Caco-2 (cell line): ENCODE measurements at regions not wholly inside any gene's neighbourhood (a gene's known extent, or its start where the extent isn't known, plus 50 kb on each side); places are given as distances from the start of the nearest gene placed in this dataset.

Experiments
- BruUV-seq: library from RNA; stranded (reverse); fragments of 400-500 nt; replicated peaks from 2 replicates; lab custom pipeline; 2021; lab: Mats Ljungman, UMichigan
- CTCF ChIA-PET: fragments of 300-600 bp; sonication (Branson Sonifier 250); formaldehyde crosslinking; loops from one replicate; lab custom pipeline; 2022; ENCODE audit warnings: antibody characterized with exemption; lab: Charles Lee
- POLR2A ChIA-PET: fragments of 300-600 bp; sonication (Branson Sonifier 250); formaldehyde crosslinking; loops from one replicate; lab custom pipeline; 2022; ENCODE audit warnings: antibody characterized with exemption; lab: Charles Lee
- DNase-seq, 2 experiments: peaks; one replicate each; pipeline versions ENCODE4 v3.0.0 to v3.0.0-alpha.2; 2020 to 2022
- H3K27me3 ChIP-seq: replicated peaks from 2 replicates; pipeline ENCODE4 v1.6.0; 2011; ENCODE audit warnings: low read length; ENCODE audit not compliant: control insufficient read depth, insufficient read depth
- H3K36me3 ChIP-seq: 2 replicates; pipeline ENCODE4 v1.5.1; 2011; ENCODE audit warnings: low read length; ENCODE audit not compliant: control insufficient read depth, insufficient read depth
- H3K4me1 ChIP-seq: fragments of 250-450 bp; sonication (Bioruptor Pico); 2 replicates; pipeline ENCODE4 v1.5.1; 2020; ENCODE audit warnings: mild to moderate bottlenecking
- H3K4me3 ChIP-seq: 2 replicates; pipeline ENCODE4 v1.5.1; 2011; ENCODE audit warnings: low read depth, mild to moderate bottlenecking, control low read depth, low read length
- H3K9me3 ChIP-seq: fragments of 250-450 bp; sonication (Bioruptor Pico); 2 replicates; pipeline ENCODE4 v1.5.1; 2020; ENCODE audit warnings: mild to moderate bottlenecking, moderate library complexity
- H3K27ac Mint-ChIP-seq: one replicate; pipeline ENCODE4 v1.8.0; 2022; ENCODE audit warnings: mixed read lengths; ENCODE audit not compliant: unreplicated experiment
- H3K27me3 Mint-ChIP-seq: one replicate; pipeline ENCODE4 v1.8.0; 2022; ENCODE audit warnings: mixed read lengths; ENCODE audit not compliant: insufficient read depth, unreplicated experiment
- H3K36me3 Mint-ChIP-seq: one replicate; pipeline ENCODE4 v1.8.0; 2022; ENCODE audit warnings: mild to moderate bottlenecking, mixed read lengths; ENCODE audit not compliant: insufficient read depth, unreplicated experiment
- H3K4me1 Mint-ChIP-seq: one replicate; pipeline ENCODE4 v1.8.0; 2022; ENCODE audit warnings: low read depth, mixed read lengths; ENCODE audit not compliant: unreplicated experiment
- H3K4me3 Mint-ChIP-seq: one replicate; pipeline ENCODE4 v1.8.0; 2022; ENCODE audit warnings: mild to moderate bottlenecking, moderate library complexity, mixed read lengths; ENCODE audit not compliant: unreplicated experiment
- H3K9me3 Mint-ChIP-seq: one replicate; pipeline ENCODE4 v1.8.0; 2022; ENCODE audit warnings: mixed read lengths; ENCODE audit not compliant: unreplicated experiment
- intact Hi-C: fragments of 100-400 bp; cut with micrococcal nuclease; formaldehyde crosslinking; loops from one replicate; pipeline ENCODE4 v1.10.0; 2022; ENCODE audit not compliant: unreplicated experiment
- TF ChIP-seq, protein P1 (sequence below), 2 experiments: fragments of 200-600 bp in 1 of 2; IDR thresholded peaks; 1 replicate in 1 of 2; 2 replicates in 1 of 2; pipeline versions ENCODE4 v1.5.1 to v1.8.0; 2011 to 2022; ENCODE audit warnings: antibody characterized with exemption in 1 of 2, control low read depth in 1 of 2, inconsistent platforms in 1 of 2, low read depth in 1 of 2, low read length in 1 of 2, mild to moderate bottlenecking in 1 of 2, moderate library complexity in 1 of 2; ENCODE audit not compliant: insufficient read depth in 1 of 2, severe bottlenecking in 1 of 2, unreplicated experiment in 1 of 2

DNA sequence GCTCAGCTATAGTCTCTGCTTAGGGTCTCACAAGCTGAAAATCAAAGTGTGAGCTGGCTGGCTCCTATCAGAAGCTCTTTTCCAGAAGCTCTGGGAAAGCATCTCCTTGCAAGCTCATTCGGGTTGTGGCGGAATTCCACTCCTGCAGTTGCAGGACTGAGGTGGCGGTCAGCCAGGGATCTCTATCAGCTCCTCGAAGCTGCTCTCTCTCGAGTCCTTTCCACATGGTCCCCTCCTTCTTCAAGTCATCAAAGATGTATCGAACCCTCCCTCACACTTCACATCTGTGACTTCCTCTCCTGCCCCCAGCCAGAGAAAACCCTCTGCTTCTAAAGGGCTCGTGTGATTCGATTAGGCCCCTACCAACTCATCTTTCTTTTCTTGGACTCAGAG lies 141.7 kb downstream of the ZFP36L2 start:
- Mint-ChIP-seq H3K4me1 (peaks cover 54% of the 10 kb centered on the region), H3K27ac (peak overlapping the region; percentile 89), H3K27me3 (no peaks in the 10 kb centered on the region), H3K4me3 (no peak overlapping the region), H3K9me3 (no peaks in the 10 kb centered on the region), H3K36me3 (peaks cover 8% of the 10 kb centered on the region)
- H3K9me3 ChIP-seq, result no peaks in the 10 kb centered on the region
- H3K4me1 ChIP-seq, result peaks cover 65% of the 10 kb centered on the region
- H3K27me3 ChIP-seq, result no peaks in the 10 kb centered on the region
- BruUV-seq, result no TSS peak
- POLR2A ChIA-PET, result no interaction called here
- CTCF ChIA-PET, result interaction anchor here (0.9 kb wide), 1 partner anchor 105 kb away, joined by 4 read pairs; no protein-coding TSS in a partner anchor
- no peaks in the 10 kb centered on the region for H3K36me3 ChIP-seq
- intact Hi-C loops, result loop anchor here (5.0 kb wide), 1 partner anchor 107 kb away; no protein-coding TSS in a partner anchor
- DNase-seq, result no peak
- no peak overlapping the region for H3K4me3 ChIP-seq
- TF ChIP-seq, protein P1, sequence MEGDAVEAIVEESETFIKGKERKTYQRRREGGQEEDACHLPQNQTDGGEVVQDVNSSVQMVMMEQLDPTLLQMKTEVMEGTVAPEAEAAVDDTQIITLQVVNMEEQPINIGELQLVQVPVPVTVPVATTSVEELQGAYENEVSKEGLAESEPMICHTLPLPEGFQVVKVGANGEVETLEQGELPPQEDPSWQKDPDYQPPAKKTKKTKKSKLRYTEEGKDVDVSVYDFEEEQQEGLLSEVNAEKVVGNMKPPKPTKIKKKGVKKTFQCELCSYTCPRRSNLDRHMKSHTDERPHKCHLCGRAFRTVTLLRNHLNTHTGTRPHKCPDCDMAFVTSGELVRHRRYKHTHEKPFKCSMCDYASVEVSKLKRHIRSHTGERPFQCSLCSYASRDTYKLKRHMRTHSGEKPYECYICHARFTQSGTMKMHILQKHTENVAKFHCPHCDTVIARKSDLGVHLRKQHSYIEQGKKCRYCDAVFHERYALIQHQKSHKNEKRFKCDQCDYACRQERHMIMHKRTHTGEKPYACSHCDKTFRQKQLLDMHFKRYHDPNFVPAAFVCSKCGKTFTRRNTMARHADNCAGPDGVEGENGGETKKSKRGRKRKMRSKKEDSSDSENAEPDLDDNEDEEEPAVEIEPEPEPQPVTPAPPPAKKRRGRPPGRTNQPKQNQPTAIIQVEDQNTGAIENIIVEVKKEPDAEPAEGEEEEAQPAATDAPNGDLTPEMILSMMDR (IDR thresholded peaks at IDR 0.05; ENCODE audit: insufficient read depth in 1 of 2, low read depth in 1 of 2, low read length in 1 of 2, severe bottlenecking in 1 of 2, unreplicated experiment in 1 of 2), result no peak

DNA sequence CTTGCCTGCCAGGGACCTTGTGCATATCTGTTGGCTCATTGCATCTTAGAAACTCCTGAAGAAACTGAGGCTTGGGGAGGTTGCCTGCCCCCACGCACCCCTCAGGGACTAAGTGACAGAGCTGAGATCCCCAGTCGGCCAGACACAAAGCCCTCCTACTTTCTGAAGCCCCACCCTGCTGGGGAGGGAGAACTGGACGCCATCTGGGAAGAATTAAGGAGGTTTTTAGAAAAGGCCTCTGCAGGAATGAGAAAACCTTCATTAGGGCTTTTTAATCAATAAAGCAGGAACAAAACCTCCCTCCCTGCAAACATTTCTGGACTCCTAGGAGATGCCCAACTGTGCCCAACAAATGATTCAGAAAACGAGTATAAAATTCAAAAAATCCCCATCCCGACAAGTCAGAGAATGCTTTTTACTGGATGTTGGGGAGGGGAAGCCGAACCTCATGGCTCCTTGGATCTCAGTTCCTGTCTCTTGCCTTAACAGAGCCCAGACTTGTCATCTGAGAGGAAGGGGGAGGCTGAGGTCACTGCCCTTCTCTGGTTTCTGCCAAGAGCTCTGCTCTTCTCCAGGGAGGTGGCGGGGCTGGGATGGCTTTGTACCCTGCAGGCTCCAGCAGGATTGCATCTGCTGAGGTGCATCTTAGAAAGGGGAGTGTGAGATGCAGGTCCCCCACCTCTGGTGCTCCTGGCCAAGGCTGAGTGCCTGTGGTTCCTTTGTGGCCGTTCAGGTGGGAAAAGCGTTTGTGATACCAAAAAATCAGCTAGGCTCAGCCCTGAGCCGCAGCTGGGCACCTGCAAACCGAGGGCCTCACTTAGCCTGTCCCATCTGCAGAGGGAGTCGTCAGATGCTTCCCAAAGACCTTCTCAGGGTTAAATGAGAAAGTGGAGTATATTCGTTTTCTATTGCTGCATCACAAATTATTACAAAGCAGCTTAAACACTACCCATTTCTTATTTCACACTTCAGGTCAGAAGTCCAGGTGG lies 142.4 kb downstream of the ZFP36L2 start:
- no TSS peak for BruUV-seq
- ChIA-PET POLR2A (no interaction called here), CTCF (interaction anchor here (0.6 to 0.9 kb wide), 2 partner anchors 104 to 137 kb away, joined by 3 to 4 read pairs; no protein-coding TSS in a partner anchor)
- no peak for DNase-seq
- Mint-ChIP-seq H3K9me3 (no peaks in the 10 kb centered on the region), H3K4me3 (no peak overlapping the region), H3K4me1 (peaks cover 53% of the 10 kb centered on the region), H3K27ac (no peak overlapping the region), H3K36me3 (peaks cover 8% of the 10 kb centered on the region), H3K27me3 (no peaks in the 10 kb centered on the region)
- H3K9me3 ChIP-seq, result no peaks in the 10 kb centered on the region
- H3K4me3 ChIP-seq, result no peak overlapping the region
- intact Hi-C loops, result no loop called here
- TF ChIP-seq, protein P1 (IDR thresholded peaks at IDR 0.05; ENCODE audit: insufficient read depth in 1 of 2, low read depth in 1 of 2, low read length in 1 of 2, severe bottlenecking in 1 of 2, unreplicated experiment in 1 of 2), result no peak
- no peaks in the 10 kb centered on the region for H3K36me3 ChIP-seq
- no peaks in the 10 kb centered on the region for H3K27me3 ChIP-seq
- H3K4me1 ChIP-seq, result peaks cover 58% of the 10 kb centered on the region

DNA sequence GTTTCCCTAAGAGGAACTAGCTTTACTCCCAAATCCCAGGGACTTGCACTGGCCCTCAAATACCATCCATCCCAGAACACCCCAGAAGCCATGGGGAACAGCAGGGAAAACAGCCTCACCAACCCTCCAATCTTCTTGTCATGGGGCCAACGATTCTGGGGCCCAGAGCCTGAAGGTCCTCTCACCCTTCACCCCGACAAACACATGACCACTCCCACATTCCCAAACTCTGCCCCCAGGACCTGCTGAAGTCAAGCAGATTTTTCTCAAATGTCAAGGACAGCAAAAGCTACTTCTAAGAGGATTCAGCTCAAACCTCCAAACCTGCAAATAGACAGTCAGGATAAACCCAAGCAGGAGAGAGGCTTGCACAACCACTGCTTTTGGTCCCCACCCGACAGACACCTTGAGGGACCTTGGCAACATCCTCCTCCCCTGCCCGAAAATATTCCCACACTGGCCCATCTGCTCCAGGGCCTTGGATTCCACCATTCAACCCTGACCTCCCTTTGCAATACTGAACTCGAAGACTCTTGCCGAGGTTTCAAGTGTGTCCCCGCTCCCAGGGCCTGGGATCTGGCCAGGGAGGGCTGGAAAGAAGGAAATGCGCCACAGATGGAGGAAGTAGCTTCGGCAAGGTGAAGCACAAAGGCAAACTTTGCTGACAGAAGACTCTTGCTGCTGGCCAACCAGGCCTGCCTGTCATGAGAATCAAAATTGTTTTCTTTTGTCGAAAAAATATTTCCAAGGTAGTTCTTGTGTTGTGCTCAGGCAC lies 143.3 kb downstream of the ZFP36L2 start:
- BruUV-seq, result no TSS peak
- H3K4me3 Mint-ChIP-seq, result no peak overlapping the region
- no peak for DNase-seq

More for the DNA sequence above, 143.3 kb downstream of the ZFP36L2 start:
- TF ChIP-seq, protein P1 (IDR thresholded peaks at IDR 0.05; ENCODE audit: insufficient read depth in 1 of 2, low read depth in 1 of 2, low read length in 1 of 2, severe bottlenecking in 1 of 2, unreplicated experiment in 1 of 2), result no peak
- CTCF ChIA-PET, result interaction anchor here (0.5 kb wide), 1 partner anchor 482 kb away, joined by 3 read pairs; no protein-coding TSS in a partner anchor
- Histone ChIP-seq H3K4me3 (no peak overlapping the region), H3K27me3 (no peaks in the 10 kb centered on the region), H3K9me3 (no peaks in the 10 kb centered on the region), H3K36me3 (no peaks in the 10 kb centered on the region), H3K4me1 (peaks cover 49% of the 10 kb centered on the region)
- Mint-ChIP-seq H3K36me3 (peaks cover 8% of the 10 kb centered on the region), H3K27me3 (no peaks in the 10 kb centered on the region), H3K9me3 (no peaks in the 10 kb centered on the region), H3K27ac (no peak overlapping the region), H3K4me1 (peaks cover 44% of the 10 kb centered on the region)
- intact Hi-C loops, result no loop called here
- POLR2A ChIA-PET, result no interaction called here
